T-cell (primary cell): ENCODE measurements at regions not wholly inside any gene's neighbourhood (a gene's known extent, or its start where the extent isn't known, plus 50 kb on each side); places are given as distances from the start of the nearest gene placed in this dataset.

Source experiments
- ATAC-seq, 4 experiments: fragments of 200-7000 bp in 3 of 4; fragments of 150-1000 bp in 1 of 4; cut with Tn5 transposase; replicated peaks in 1 of 4; 1 replicate in 3 of 4; 2 replicates in 1 of 4; pipeline ENCODE4 v1.10.0; 2021; ENCODE audit warnings: moderate library complexity in 3 of 4, mild to moderate bottlenecking in 2 of 4, moderate number of reproducible peaks in 1 of 4
- CTCF ChIA-PET, 2 donors: fragments of 300-600 bp; sonication (Branson Sonifier 250); formaldehyde crosslinking; loops; one replicate each; lab custom pipeline; 2022; ENCODE audit warnings: antibody characterized with exemption in 2 of 2; lab: Charles Lee
- POLR2A ChIA-PET, 2 donors: fragments of 300-600 bp; sonication (Branson Sonifier 250); formaldehyde crosslinking; loops; one replicate each; lab custom pipeline; 2022; ENCODE audit warnings: antibody characterized with exemption in 2 of 2; lab: Charles Lee
- DNase-seq, 35 experiments: peaks; one replicate each; pipeline versions ENCODE4 v3.0.0 to v3.0.0-alpha.2; 2013 to 2023
- H3K27ac ChIP-seq: one replicate; pipeline ENCODE4 v1.5.1; 2013; ENCODE audit warnings: low read length
- H3K27me3 ChIP-seq, 2 experiments: replicated peaks in 1 of 2; 1 replicate in 1 of 2; 2 replicates in 1 of 2; pipeline versions ENCODE4 v1.6.1 to v1.7.0; 2013; ENCODE audit warnings: low read length in 1 of 2, mixed read lengths in 1 of 2; ENCODE audit not compliant: control insufficient read depth in 2 of 2, insufficient read depth in 2 of 2; ENCODE audit errors: extremely low read depth in 1 of 2
- H3K36me3 ChIP-seq, 2 donors: 1 replicate in 1 of 2; 2 replicates in 1 of 2; pipeline versions ENCODE4 v1.6.1 to v1.7.0; 2013; ENCODE audit warnings: low read length in 1 of 2; ENCODE audit not compliant: control insufficient read depth in 2 of 2, insufficient read depth in 1 of 2; ENCODE audit errors: extremely low read depth in 1 of 2
- H3K4me1 ChIP-seq, 2 experiments: 1 replicate in 1 of 2; 2 replicates in 1 of 2; pipeline versions ENCODE4 v1.6.1 to v1.7.0; 2013; ENCODE audit warnings: low read length in 2 of 2, mixed read lengths in 1 of 2; ENCODE audit not compliant: insufficient read depth in 2 of 2, control insufficient read depth in 1 of 2; ENCODE audit errors: extremely low read depth in 1 of 2
- H3K4me3 ChIP-seq, 2 donors: 1 replicate in 1 of 2; 2 replicates in 1 of 2; pipeline versions ENCODE4 v1.5.1 to v1.7.0; 2013; ENCODE audit warnings: mild to moderate bottlenecking in 2 of 2, low read length in 1 of 2, moderate library complexity in 1 of 2; ENCODE audit not compliant: control insufficient read depth in 1 of 2; ENCODE audit errors: extremely low read depth in 1 of 2
- H3K9me3 ChIP-seq: 2 replicates; pipeline ENCODE4 v1.7.0; 2013
- H3K27ac Mint-ChIP-seq, 2 donors: one replicate each; pipeline ENCODE4 v1.8.0; 2020 to 2021; ENCODE audit warnings: mild to moderate bottlenecking in 2 of 2, mixed read lengths in 2 of 2
- H3K27me3 Mint-ChIP-seq, 2 donors: one replicate each; pipeline ENCODE4 v1.8.0; 2021 to 2022; ENCODE audit warnings: mixed read lengths in 2 of 2
- H3K36me3 Mint-ChIP-seq: one replicate; pipeline ENCODE4 v1.8.0; 2021; ENCODE audit warnings: mixed read lengths
- H3K4me1 Mint-ChIP-seq, 3 donors: one replicate each; pipeline ENCODE4 v1.8.0; 2020 to 2022; ENCODE audit warnings: mixed read lengths in 3 of 3, mild to moderate bottlenecking in 1 of 3
- H3K4me3 Mint-ChIP-seq, 3 donors: one replicate each; pipeline ENCODE4 v1.8.0; 2020 to 2022; ENCODE audit warnings: mild to moderate bottlenecking in 3 of 3, mixed read lengths in 3 of 3, moderate library complexity in 3 of 3
- H3K9me3 Mint-ChIP-seq, 3 donors: one replicate each; pipeline ENCODE4 v1.8.0; 2020 to 2022; ENCODE audit warnings: mixed read lengths in 3 of 3
- WGBS: methylation state at CpG from one replicate; pipeline ENCODE4 v1.1.5; 2013; ENCODE audit warnings: missing lambda C conversion rate; ENCODE audit not compliant: insufficient coverage; 5-methylcytosine and 5-hydroxymethylcytosine counted together

DNA sequence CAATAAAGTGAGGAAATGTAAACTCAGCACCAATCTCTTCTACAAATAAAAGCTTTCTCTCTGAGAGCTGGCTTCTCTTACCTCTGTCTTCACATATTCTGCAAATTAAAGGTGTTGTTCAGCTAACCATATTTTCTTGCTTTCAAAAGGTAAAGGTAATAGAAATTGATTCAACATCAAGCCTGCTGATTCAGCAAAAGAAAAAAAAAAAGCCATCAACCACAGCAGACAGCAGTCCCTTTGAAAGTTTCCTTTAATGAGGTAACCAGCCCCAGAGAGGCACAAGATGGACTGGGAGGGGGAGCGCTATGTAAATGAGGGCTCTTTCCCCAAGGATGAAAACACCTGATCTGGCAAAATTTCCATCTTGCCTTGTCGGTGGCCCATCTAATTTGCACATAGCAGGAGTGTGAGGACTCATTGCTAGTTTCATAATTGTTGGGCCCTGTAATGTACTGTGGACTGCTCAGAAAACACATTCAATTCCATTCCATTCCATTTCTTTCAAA, 154.9 kb upstream of the SOX11 start:
- Mint-ChIP-seq H3K4me3 (no peak overlapping the region), H3K9me3 (peaks cover 4 to 6% (median 5%) of the 10 kb centered on the region in 3 donors), H3K4me1 (no peaks in the 10 kb centered on the region), H3K27me3 (peaks cover 0 to 3% of the 10 kb centered on the region in 2 donors), H3K27ac (no peak overlapping the region), H3K36me3 (no peaks in the 10 kb centered on the region)
- DNase-seq (no peak), ATAC-seq (no peak)
- POLR2A ChIA-PET, result no interaction called here
- Histone ChIP-seq H3K27ac (no peak overlapping the region), H3K4me1 (no peaks in the 10 kb centered on the region), H3K4me3 (no peak overlapping the region), H3K36me3 (no peaks in the 10 kb centered on the region), H3K27me3 (peaks cover 0 to 5% of the 10 kb centered on the region in 2 experiments), H3K9me3 (no peaks in the 10 kb centered on the region)
- 88% methylated on average over 1 of the region's 2 CpGs for WGBS
- CTCF ChIA-PET, result no interaction called here

DNA sequence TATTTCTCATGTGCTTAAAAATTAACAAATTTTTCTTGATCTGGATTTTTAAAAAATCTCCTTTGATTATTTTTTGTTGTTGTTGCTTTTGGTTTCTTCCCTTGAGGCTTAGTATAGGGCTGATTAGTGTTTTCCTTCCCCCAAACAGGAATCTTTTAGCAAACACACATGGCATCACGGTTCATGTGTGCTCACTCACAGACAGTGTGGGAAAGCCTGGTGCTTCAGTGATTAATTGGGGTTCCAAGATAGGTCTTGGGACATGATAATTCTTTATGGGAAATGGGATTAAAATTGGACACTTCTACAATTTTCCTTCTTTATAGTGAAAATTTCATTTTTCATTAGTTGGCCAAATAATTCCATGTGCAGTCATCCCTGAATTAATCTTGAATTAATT, 153.9 kb upstream of the SOX11 start:
- Mint-ChIP-seq H3K27me3 (peaks cover 0 to 3% of the 10 kb centered on the region in 2 donors), H3K27ac (no peak overlapping the region), H3K4me3 (no peak overlapping the region), H3K36me3 (no peaks in the 10 kb centered on the region), H3K9me3 (peaks cover 4 to 11% (median 11%) of the 10 kb centered on the region in 3 donors), H3K4me1 (no peaks in the 10 kb centered on the region)
- ATAC-seq (no peak), DNase-seq (no peak)
- no peaks in the 10 kb centered on the region for H3K36me3 ChIP-seq
- H3K27ac ChIP-seq, result no peak overlapping the region
- ChIA-PET POLR2A (no interaction called here), CTCF (no interaction called here)
- H3K27me3 ChIP-seq, result peaks cover 0 to 5% of the 10 kb centered on the region in 2 experiments
- no peaks in the 10 kb centered on the region for H3K4me1 ChIP-seq
- no CpG with 5 or more reads among the region's 1 CpG for WGBS
- no peaks in the 10 kb centered on the region for H3K9me3 ChIP-seq
- H3K4me3 ChIP-seq, result no peak overlapping the region

DNA sequence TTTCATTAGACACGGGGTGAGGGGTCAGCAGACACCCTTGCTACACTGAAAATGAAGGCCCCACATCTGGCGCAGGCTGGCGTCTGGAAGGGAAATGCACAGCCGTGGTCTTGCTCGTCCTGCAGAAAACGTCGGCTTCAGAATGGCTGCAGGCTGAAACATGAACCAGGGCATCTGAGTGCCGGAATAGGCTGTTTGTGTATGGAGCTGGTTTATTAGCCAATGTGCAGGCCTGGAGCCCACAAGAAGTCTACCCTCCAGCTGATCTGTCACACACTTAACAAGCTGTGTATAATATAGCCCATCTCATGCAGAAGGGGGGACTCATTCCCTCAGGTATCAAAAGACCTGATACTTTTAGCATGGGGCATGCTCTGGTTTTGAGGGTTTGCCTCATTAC, 153.4 kb upstream of the SOX11 start:
- ChIA-PET CTCF (no interaction called here), POLR2A (no interaction called here)
- no peaks in the 10 kb centered on the region for H3K36me3 Mint-ChIP-seq
- no peaks in the 10 kb centered on the region for H3K4me1 Mint-ChIP-seq
- Histone ChIP-seq H3K9me3 (no peaks in the 10 kb centered on the region), H3K27ac (no peak overlapping the region), H3K27me3 (peaks cover 0 to 5% of the 10 kb centered on the region in 2 experiments), H3K36me3 (no peaks in the 10 kb centered on the region), H3K4me1 (no peaks in the 10 kb centered on the region), H3K4me3 (no peak overlapping the region)
- WGBS, result 85% methylated on average over 7 of the region's 8 CpGs
- ATAC-seq (no peak), DNase-seq (no peak)
- no peak overlapping the region for H3K27ac Mint-ChIP-seq
- no peak overlapping the region for H3K4me3 Mint-ChIP-seq
- peaks cover 8 to 13% (median 13%) of the 10 kb centered on the region in 3 donors for H3K9me3 Mint-ChIP-seq
- peaks cover 0 to 3% of the 10 kb centered on the region in 2 donors for H3K27me3 Mint-ChIP-seq

DNA sequence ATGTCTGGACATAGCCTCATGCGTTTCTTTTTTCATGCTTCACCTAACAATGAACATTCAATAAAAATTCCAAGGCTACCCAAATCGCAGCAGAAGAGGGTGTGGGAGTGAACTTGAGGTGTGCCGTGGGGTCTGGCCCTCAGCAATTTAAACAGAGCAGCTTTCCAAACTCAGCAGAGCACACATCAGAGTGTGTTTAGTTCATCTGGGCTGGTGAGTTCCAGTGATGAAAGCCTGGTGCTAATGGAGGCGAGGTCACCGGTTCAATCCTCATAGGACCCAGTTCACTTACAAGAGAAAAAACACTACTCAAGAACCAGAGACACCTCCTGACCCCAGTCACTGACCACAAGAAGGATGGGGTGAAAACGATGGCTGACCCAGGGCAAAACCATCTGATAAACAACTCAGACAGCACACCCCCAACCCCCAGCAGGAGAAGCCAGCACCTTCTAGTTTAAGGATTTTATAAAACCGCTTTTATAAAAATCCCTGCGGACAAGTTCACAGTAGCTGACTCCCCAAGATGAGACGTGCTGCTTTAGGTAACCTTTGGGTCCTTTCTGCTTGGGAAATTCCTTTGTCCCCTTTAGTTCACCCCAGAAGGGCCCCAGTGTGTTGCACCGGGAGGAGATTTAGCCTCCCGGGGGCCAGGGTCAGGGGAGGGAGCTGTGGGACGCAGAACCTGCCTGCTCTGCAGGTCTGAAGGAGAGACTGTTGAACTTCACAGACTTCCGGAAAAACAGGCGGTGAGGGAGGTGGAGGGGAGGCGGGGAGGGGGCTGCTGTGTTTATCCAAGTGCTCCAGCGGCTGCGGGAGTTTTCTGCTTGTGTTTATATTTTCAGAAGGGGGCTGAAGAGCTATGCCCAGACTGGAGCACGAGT, 152.7 kb upstream of the SOX11 start:
- Mint-ChIP-seq H3K36me3 (no peaks in the 10 kb centered on the region), H3K27me3 (peaks cover 0 to 3% of the 10 kb centered on the region in 2 donors), H3K27ac (no peak overlapping the region), H3K9me3 (peaks cover 12 to 13% (median 13%) of the 10 kb centered on the region in 3 donors), H3K4me3 (no peak overlapping the region), H3K4me1 (no peaks in the 10 kb centered on the region)
- H3K27me3 ChIP-seq, result peaks cover 0 to 5% of the 10 kb centered on the region in 2 experiments
- no peaks in the 10 kb centered on the region for H3K9me3 ChIP-seq
- ChIA-PET POLR2A (no interaction called here), CTCF (interaction anchor here in 1 of 2 donors (0.7 kb wide), 1 partner anchor 13 kb away, joined by 5 read pairs; no protein-coding TSS in a partner anchor)
- ATAC-seq (no peak), DNase-seq (no peak)
- H3K36me3 ChIP-seq, result no peaks in the 10 kb centered on the region
- H3K4me3 ChIP-seq, result no peak overlapping the region
- 36% methylated on average over 7 of the region's 18 CpGs for WGBS
- no peaks in the 10 kb centered on the region for H3K4me1 ChIP-seq
- no peak overlapping the region for H3K27ac ChIP-seq

DNA sequence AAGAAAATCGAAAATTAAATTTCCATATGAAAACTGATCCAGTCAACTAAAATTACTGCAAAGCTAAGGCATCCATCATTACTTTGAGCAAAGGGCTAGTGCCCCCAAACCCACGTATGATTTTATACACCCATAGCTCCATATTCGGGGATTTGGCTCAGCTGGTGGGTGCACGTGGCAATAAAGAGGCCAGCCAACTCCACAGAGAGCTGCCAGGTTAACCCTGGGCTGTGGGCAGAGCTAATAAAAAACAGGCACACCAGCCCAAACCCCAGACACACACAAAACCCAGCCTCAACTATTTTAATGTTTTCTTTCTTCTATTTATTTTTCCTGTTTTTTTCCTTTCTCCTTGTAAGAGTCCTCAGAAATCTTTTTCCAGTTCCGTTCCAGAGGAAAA, 151.3 kb upstream of the SOX11 start:
- Histone ChIP-seq H3K27ac (no peak overlapping the region), H3K36me3 (no peaks in the 10 kb centered on the region), H3K4me3 (no peak overlapping the region), H3K4me1 (no peaks in the 10 kb centered on the region), H3K27me3 (peaks cover 0 to 5% of the 10 kb centered on the region in 2 experiments), H3K9me3 (no peaks in the 10 kb centered on the region)
- ChIA-PET POLR2A (no interaction called here), CTCF (no interaction called here)
- Mint-ChIP-seq H3K4me1 (no peaks in the 10 kb centered on the region), H3K9me3 (peaks cover 13 to 18% (median 16%) of the 10 kb centered on the region in 3 donors), H3K27me3 (peaks cover 0 to 3% of the 10 kb centered on the region in 2 donors), H3K4me3 (no peak overlapping the region), H3K36me3 (no peaks in the 10 kb centered on the region), H3K27ac (no peak overlapping the region)
- DNase-seq, result no peak
- ATAC-seq, result no peak
- WGBS, result 82% methylated on average over 3 of the region's 5 CpGs

DNA sequence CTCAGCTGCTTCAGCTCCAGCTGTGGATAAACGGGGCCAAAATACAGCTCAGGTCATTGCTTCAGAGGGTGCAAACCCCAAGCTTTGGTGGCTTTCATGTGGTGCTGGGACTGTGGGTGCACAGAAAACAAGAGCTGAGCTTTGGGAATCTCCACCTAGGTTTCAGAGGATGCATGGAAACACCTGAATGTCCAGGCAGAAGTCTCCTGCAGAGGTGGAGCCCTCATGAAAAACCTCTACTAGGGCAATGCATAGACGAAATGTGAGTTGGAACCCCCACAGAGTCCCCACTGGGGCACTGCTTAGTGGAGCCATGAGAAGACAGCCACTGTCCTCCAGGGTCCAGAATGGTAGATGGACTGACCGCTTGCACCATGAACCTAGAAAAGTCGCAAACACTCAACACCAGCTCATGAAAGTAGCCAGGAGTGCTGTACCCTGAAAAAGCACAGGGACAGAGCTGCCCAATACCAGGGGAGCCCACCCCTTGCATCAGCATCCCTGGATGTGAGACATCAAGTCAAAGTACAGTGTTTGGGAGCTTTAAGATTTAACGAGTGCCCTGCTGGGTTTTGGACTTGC, 147.9 kb upstream of the SOX11 start:
- H3K27ac Mint-ChIP-seq, result no peak overlapping the region

More for the DNA sequence above, 147.9 kb upstream of the SOX11 start:
- ChIA-PET POLR2A (no interaction called here), CTCF (no interaction called here)
- Histone ChIP-seq H3K9me3 (no peaks in the 10 kb centered on the region), H3K4me1 (no peaks in the 10 kb centered on the region), H3K27ac (no peak overlapping the region), H3K36me3 (no peaks in the 10 kb centered on the region), H3K4me3 (no peak overlapping the region), H3K27me3 (peaks cover 0 to under 1% of the 10 kb centered on the region in 2 experiments)
- 75% methylated on average over 5 of the region's 5 CpGs for WGBS
- H3K36me3 Mint-ChIP-seq, result no peaks in the 10 kb centered on the region
- no peaks in the 10 kb centered on the region for H3K4me1 Mint-ChIP-seq
- DNase-seq (no peak), ATAC-seq (no peak)
- H3K4me3 Mint-ChIP-seq, result no peak overlapping the region
- H3K9me3 Mint-ChIP-seq, result peaks cover 7 to 18% (median 15%) of the 10 kb centered on the region in 3 donors
- no peaks in the 10 kb centered on the region for H3K27me3 Mint-ChIP-seq
